ENCODE measurements at regions not wholly inside any gene's neighbourhood (a gene's known extent, or its start where the extent isn't known, plus 50 kb on each side); places are given as distances from the start of the nearest gene placed in this dataset.

GRCh38 chr5:111636736-111637135, 120.3 kb downstream of the NREP start:
- peaks cover 33% of the 10 kb centered on the region for H3K9me3 Mint-ChIP-seq
- no peaks in the 10 kb centered on the region for H3K27me3 Mint-ChIP-seq (ENCODE audit: low read depth, poor library complexity)

GRCh38 chr5:111635916-111636570, 121.0 kb downstream of the NREP start:
- no peaks in the 10 kb centered on the region for H3K4me1 Mint-ChIP-seq

More at GRCh38 chr5:111636736-111637135, 120.3 kb downstream of the NREP start:
- H3K27ac Mint-ChIP-seq, result no peak overlapping the region
- no peak for DNase-seq
- H3K4me1 Mint-ChIP-seq, result no peaks in the 10 kb centered on the region
- no peak overlapping the region for H3K4me3 Mint-ChIP-seq
- no peak for TF ChIP-seq CTCF (IDR thresholded peaks at IDR 0.05)
- peaks cover 7% of the 10 kb centered on the region for H3K36me3 Mint-ChIP-seq (ENCODE audit: low read depth)

GRCh38 chr5:111635151-111635902, 121.7 kb downstream of the NREP start:
- Mint-ChIP-seq H3K27me3 (ENCODE audit: low read depth, poor library complexity) (no peaks in the 10 kb centered on the region), H3K4me3 (no peak overlapping the region), H3K36me3 (ENCODE audit: low read depth) (peaks cover 7% of the 10 kb centered on the region), H3K9me3 (peaks cover 26% of the 10 kb centered on the region), H3K4me1 (no peaks in the 10 kb centered on the region), H3K27ac (no peak overlapping the region)
- TF ChIP-seq CTCF (IDR thresholded peaks at IDR 0.05), result no peak
- no peak for DNase-seq

More at GRCh38 chr5:111635916-111636570, 121.0 kb downstream of the NREP start:
- no peak for TF ChIP-seq CTCF (IDR thresholded peaks at IDR 0.05)
- Mint-ChIP-seq H3K4me3 (no peak overlapping the region), H3K27me3 (ENCODE audit: low read depth, poor library complexity) (no peaks in the 10 kb centered on the region), H3K36me3 (ENCODE audit: low read depth) (peaks cover 7% of the 10 kb centered on the region), H3K9me3 (peaks cover 33% of the 10 kb centered on the region), H3K27ac (no peak overlapping the region)
- no peak for DNase-seq

GRCh38 chr5:111631328-111631727, 119.0 kb upstream of the STARD4 start:
- TF ChIP-seq CTCF (IDR thresholded peaks at IDR 0.05), result no peak
- peaks cover 3% of the 10 kb centered on the region for H3K9me3 Mint-ChIP-seq
- H3K4me3 Mint-ChIP-seq, result no peak overlapping the region
- no peaks in the 10 kb centered on the region for H3K27me3 Mint-ChIP-seq (ENCODE audit: low read depth, poor library complexity)
- H3K27ac Mint-ChIP-seq, result no peak overlapping the region
- H3K4me1 Mint-ChIP-seq, result no peaks in the 10 kb centered on the region
- no peak for DNase-seq
- H3K36me3 Mint-ChIP-seq (ENCODE audit: low read depth), result peaks cover 2% of the 10 kb centered on the region

GRCh38 chr5:111628901-111629300, 116.6 kb upstream of the STARD4 start:
- Mint-ChIP-seq H3K27me3 (ENCODE audit: low read depth, poor library complexity) (no peaks in the 10 kb centered on the region), H3K4me3 (no peak overlapping the region), H3K27ac (no peak overlapping the region), H3K9me3 (peaks cover 14% of the 10 kb centered on the region), H3K4me1 (no peaks in the 10 kb centered on the region), H3K36me3 (ENCODE audit: low read depth) (peaks cover 6% of the 10 kb centered on the region)
- DNase-seq, result no peak
- TF ChIP-seq CTCF (IDR thresholded peaks at IDR 0.05), result no peak

Data from nephron progenitor cell (in vitro differentiated cells).